ENCODE measurements at regions not wholly inside any gene's neighbourhood (a gene's known extent, or its start where the extent isn't known, plus 50 kb on each side); places are given as distances from the start of the nearest gene placed in this dataset.

DNA sequence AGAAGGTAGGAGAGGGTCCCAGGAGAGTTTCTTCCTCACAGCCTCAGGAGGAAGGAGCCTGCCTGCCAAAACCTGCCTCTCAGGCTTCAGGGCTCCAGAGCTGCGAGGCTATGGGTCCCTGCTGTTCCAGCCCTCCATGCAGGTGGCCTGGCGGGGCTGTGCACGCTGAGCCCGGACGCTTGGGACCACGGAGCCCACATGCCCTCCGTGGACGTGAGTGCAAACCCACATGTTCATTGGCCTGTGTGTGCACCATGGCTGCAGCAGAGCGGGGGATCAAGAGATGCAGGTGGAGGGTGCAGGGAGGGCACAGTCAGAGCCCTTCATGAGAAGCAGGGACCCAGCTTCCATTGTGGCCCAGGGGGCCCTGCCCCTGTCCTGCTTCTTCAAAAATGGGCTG is 287.3 kb downstream of the IRX2 start:
- POLR2A ChIA-PET: no interaction called here

GRCh38 chr5:2461701-2462691 is 289.5 kb downstream of the IRX2 start:
- Histone ChIP-seq H3K36me3 (ENCODE audit: control insufficient read depth, insufficient read depth, low read length) (no peaks in the 10 kb centered on the region), H3K27me3 (ENCODE audit: control insufficient read depth, insufficient read depth, low read length) (no peaks in the 10 kb centered on the region), H3K4me3 (ENCODE audit: low read depth, low read length) (no peak overlapping the region)
- TF ChIP-seq CTCF (IDR thresholded peaks at IDR 0.05; ENCODE audit: insufficient read depth, low read depth, low read length): no peak
- no peak for DNase-seq (ENCODE audit: low read depth)
- POLR2A ChIA-PET: no interaction called here
- CTCF ChIA-PET: no interaction called here

More for the DNA sequence above, 287.3 kb downstream of the IRX2 start:
- H3K27me3 ChIP-seq (ENCODE audit: control insufficient read depth, insufficient read depth, low read length): no peaks in the 10 kb centered on the region
- no peaks in the 10 kb centered on the region for H3K36me3 ChIP-seq (ENCODE audit: control insufficient read depth, insufficient read depth, low read length)
- no peak for DNase-seq (ENCODE audit: low read depth)
- no peak overlapping the region for H3K4me3 ChIP-seq (ENCODE audit: low read depth, low read length)
- CTCF ChIA-PET: no interaction called here
- no peak for TF ChIP-seq CTCF (IDR thresholded peaks at IDR 0.05; ENCODE audit: insufficient read depth, low read depth, low read length)

GRCh38 chr5:2460098-2460497 is 291.4 kb downstream of the IRX2 start:
- ChIA-PET CTCF (no interaction called here), POLR2A (no interaction called here)
- no peak for TF ChIP-seq CTCF (IDR thresholded peaks at IDR 0.05; ENCODE audit: insufficient read depth, low read depth, low read length)

GRCh38 chr5:2459251-2459650 is 292.2 kb downstream of the IRX2 start:
- H3K36me3 ChIP-seq (ENCODE audit: control insufficient read depth, insufficient read depth, low read length): no peaks in the 10 kb centered on the region
- DNase-seq (ENCODE audit: low read depth): no peak
- CTCF ChIA-PET: no interaction called here
- no peaks in the 10 kb centered on the region for H3K27me3 ChIP-seq (ENCODE audit: control insufficient read depth, insufficient read depth, low read length)
- no peak for TF ChIP-seq CTCF (IDR thresholded peaks at IDR 0.05; ENCODE audit: insufficient read depth, low read depth, low read length)
- POLR2A ChIA-PET: no interaction called here
- no peak overlapping the region for H3K4me3 ChIP-seq (ENCODE audit: low read depth, low read length)

More at GRCh38 chr5:2460098-2460497, 291.4 kb downstream of the IRX2 start:
- Histone ChIP-seq H3K27me3 (ENCODE audit: control insufficient read depth, insufficient read depth, low read length) (no peaks in the 10 kb centered on the region), H3K4me3 (ENCODE audit: low read depth, low read length) (no peak overlapping the region), H3K36me3 (ENCODE audit: control insufficient read depth, insufficient read depth, low read length) (no peaks in the 10 kb centered on the region)
- DNase-seq (ENCODE audit: low read depth): no peak

DNA sequence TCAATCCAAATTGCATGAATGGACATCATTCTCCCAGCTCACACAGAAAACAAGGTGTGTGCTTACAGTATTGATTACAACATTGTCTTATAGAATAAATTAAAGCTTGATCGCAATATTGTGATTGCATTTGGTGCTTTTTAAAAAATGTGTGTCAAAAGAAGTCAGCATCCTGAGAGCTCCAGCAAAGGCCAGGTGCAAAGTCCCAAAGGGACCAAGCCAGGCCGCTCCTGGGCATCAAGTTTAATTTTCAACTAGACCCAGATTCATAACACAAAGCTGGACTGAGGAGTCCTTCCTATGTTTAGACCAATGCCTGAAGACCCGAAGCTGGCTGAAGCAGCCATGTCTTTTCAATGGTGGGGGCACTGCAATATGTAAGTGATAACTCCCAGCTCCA is 295.6 kb downstream of the IRX2 start:
- CTCF ChIA-PET: interaction anchor here (0.8 kb wide), 1 partner anchor 11 kb away, joined by 3 read pairs; no protein-coding TSS in a partner anchor

More for the DNA sequence above, 295.6 kb downstream of the IRX2 start:
- POLR2A ChIA-PET: no interaction called here
- no peaks in the 10 kb centered on the region for H3K27me3 ChIP-seq (ENCODE audit: control insufficient read depth, insufficient read depth, low read length)
- no peak for DNase-seq (ENCODE audit: low read depth)
- no peak for TF ChIP-seq CTCF (IDR thresholded peaks at IDR 0.05; ENCODE audit: insufficient read depth, low read depth, low read length)
- no peak overlapping the region for H3K4me3 ChIP-seq (ENCODE audit: low read depth, low read length)
- no peaks in the 10 kb centered on the region for H3K36me3 ChIP-seq (ENCODE audit: control insufficient read depth, insufficient read depth, low read length)

Measured in BJ (cell line).